ENCODE measurements at regions not wholly inside any gene's neighbourhood (a gene's known extent, or its start where the extent isn't known, plus 50 kb on each side); places are given as distances from the start of the nearest gene placed in this dataset.

DNA sequence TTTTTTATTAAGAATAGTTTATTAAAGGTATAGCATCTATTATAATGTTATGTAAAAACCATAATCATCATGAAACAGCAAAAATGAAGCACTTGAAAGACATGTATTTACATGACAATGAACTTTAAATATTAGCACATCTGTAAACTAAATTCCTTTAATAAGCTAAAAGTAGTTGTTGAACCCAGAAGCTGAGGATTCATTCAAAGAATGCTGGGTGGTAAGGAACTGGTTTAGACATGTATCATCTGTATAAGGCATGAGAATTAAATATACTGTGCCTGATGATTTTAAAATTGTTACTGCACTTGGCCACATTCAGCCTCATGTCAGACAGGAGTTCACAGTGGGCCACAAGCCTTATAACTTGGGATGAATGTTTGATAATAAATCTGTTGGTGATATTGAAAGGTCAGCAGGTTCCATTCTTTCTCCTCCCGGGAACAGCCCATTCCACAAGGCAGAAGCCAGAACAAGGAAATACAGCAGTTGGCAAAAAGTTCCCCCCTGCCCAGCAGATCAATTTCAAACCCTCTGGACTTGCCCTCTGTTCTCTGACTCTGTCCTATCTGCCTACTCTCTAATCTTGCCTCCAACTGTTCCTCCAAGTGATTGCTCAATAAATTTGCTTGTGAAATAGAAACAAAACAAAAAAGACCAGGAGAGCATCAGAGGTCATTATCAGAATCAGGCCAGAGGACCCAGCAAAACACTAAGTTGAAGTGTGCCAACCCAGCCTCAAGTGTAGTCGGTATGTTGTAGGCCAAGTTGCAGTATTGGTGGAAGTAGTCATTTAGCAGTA, 49.8 kb upstream of the TEX264 start (continued):
- TF ChIP-seq, protein P1, sequence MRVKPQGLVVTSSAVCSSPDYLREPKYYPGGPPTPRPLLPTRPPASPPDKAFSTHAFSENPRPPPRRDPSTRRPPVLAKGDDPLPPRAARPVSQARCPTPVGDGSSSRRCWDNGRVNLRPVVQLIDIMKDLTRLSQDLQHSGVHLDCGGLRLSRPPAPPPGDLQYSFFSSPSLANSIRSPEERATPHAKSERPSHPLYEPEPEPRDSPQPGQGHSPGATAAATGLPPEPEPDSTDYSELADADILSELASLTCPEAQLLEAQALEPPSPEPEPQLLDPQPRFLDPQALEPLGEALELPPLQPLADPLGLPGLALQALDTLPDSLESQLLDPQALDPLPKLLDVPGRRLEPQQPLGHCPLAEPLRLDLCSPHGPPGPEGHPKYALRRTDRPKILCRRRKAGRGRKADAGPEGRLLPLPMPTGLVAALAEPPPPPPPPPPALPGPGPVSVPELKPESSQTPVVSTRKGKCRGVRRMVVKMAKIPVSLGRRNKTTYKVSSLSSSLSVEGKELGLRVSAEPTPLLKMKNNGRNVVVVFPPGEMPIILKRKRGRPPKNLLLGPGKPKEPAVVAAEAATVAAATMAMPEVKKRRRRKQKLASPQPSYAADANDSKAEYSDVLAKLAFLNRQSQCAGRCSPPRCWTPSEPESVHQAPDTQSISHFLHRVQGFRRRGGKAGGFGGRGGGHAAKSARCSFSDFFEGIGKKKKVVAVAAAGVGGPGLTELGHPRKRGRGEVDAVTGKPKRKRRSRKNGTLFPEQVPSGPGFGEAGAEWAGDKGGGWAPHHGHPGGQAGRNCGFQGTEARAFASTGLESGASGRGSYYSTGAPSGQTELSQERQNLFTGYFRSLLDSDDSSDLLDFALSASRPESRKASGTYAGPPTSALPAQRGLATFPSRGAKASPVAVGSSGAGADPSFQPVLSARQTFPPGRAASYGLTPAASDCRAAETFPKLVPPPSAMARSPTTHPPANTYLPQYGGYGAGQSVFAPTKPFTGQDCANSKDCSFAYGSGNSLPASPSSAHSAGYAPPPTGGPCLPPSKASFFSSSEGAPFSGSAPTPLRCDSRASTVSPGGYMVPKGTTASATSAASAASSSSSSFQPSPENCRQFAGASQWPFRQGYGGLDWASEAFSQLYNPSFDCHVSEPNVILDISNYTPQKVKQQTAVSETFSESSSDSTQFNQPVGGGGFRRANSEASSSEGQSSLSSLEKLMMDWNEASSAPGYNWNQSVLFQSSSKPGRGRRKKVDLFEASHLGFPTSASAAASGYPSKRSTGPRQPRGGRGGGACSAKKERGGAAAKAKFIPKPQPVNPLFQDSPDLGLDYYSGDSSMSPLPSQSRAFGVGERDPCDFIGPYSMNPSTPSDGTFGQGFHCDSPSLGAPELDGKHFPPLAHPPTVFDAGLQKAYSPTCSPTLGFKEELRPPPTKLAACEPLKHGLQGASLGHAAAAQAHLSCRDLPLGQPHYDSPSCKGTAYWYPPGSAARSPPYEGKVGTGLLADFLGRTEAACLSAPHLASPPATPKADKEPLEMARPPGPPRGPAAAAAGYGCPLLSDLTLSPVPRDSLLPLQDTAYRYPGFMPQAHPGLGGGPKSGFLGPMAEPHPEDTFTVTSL (CRISPR knock-in tag; IDR thresholded peaks at IDR 0.05; ENCODE audit: borderline replicate concordance), result 0 out of 2 replicates have a peak, but pooled peaks have one; percentile 44
- TF ChIP-seq ISL2 (CRISPR knock-in tag; IDR thresholded peaks at IDR 0.05), result 0 out of 2 replicates have a peak, but pooled peaks have one; percentile 32
- TF ChIP-seq MED1 (CRISPR knock-in tag; IDR thresholded peaks at IDR 0.05), result peak; percentile 42; the same call in 1 of the 2 replicates
- TF ChIP-seq SAP130 (CRISPR knock-in tag; IDR thresholded peaks at IDR 0.05; ENCODE audit: low read depth), result 0 out of 2 replicates have a peak, but pooled peaks have one; percentile 20
- no peak for TF ChIP-seq LCORL (IDR thresholded peaks at IDR 0.05)
- peak; percentile 40; the same call in 1 of the 2 replicates for TF ChIP-seq LCORL (CRISPR knock-in tag; IDR thresholded peaks at IDR 0.05)
- TF ChIP-seq NCOR1 (IDR thresholded peaks at IDR 0.05; ENCODE audit: borderline replicate concordance, low read length), result peak; percentile 72; the same call in 1 of the 2 replicates
- no peak for TF ChIP-seq TRIM24 (CRISPR knock-in tag; IDR thresholded peaks at IDR 0.05)
- peak in 1 of 2 experiments; percentile 62; a peak in 1 of 4 replicates for TF ChIP-seq EP300 (IDR thresholded peaks at IDR 0.05; ENCODE audit: low read depth in 2 of 2, low read length in 2 of 2)
- no peak for TF ChIP-seq EP300 (CRISPR knock-in tag; IDR thresholded peaks at IDR 0.05; ENCODE audit: borderline replicate concordance)
- TF ChIP-seq ZNF572 (CRISPR knock-in tag; IDR thresholded peaks at IDR 0.05), result no peak
- TF ChIP-seq RBAK (CRISPR knock-in tag; IDR thresholded peaks at IDR 0.05), result 0 out of 2 replicates have a peak, but pooled peaks have one; percentile 32
- TF ChIP-seq, protein P2, sequence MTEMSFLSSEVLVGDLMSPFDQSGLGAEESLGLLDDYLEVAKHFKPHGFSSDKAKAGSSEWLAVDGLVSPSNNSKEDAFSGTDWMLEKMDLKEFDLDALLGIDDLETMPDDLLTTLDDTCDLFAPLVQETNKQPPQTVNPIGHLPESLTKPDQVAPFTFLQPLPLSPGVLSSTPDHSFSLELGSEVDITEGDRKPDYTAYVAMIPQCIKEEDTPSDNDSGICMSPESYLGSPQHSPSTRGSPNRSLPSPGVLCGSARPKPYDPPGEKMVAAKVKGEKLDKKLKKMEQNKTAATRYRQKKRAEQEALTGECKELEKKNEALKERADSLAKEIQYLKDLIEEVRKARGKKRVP (CRISPR knock-in tag; IDR thresholded peaks at IDR 0.05), result 0 out of 4 replicates have a peak, but pooled peaks of 1 of the 2 experiments have one; percentile 25
- TF ChIP-seq, protein P3, sequence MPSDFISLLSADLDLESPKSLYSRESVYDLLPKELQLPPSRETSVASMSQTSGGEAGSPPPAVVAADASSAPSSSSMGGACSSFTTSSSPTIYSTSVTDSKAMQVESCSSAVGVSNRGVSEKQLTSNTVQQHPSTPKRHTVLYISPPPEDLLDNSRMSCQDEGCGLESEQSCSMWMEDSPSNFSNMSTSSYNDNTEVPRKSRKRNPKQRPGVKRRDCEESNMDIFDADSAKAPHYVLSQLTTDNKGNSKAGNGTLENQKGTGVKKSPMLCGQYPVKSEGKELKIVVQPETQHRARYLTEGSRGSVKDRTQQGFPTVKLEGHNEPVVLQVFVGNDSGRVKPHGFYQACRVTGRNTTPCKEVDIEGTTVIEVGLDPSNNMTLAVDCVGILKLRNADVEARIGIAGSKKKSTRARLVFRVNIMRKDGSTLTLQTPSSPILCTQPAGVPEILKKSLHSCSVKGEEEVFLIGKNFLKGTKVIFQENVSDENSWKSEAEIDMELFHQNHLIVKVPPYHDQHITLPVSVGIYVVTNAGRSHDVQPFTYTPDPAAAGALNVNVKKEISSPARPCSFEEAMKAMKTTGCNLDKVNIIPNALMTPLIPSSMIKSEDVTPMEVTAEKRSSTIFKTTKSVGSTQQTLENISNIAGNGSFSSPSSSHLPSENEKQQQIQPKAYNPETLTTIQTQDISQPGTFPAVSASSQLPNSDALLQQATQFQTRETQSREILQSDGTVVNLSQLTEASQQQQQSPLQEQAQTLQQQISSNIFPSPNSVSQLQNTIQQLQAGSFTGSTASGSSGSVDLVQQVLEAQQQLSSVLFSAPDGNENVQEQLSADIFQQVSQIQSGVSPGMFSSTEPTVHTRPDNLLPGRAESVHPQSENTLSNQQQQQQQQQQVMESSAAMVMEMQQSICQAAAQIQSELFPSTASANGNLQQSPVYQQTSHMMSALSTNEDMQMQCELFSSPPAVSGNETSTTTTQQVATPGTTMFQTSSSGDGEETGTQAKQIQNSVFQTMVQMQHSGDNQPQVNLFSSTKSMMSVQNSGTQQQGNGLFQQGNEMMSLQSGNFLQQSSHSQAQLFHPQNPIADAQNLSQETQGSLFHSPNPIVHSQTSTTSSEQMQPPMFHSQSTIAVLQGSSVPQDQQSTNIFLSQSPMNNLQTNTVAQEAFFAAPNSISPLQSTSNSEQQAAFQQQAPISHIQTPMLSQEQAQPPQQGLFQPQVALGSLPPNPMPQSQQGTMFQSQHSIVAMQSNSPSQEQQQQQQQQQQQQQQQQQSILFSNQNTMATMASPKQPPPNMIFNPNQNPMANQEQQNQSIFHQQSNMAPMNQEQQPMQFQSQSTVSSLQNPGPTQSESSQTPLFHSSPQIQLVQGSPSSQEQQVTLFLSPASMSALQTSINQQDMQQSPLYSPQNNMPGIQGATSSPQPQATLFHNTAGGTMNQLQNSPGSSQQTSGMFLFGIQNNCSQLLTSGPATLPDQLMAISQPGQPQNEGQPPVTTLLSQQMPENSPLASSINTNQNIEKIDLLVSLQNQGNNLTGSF (CRISPR knock-in tag; IDR thresholded peaks at IDR 0.05), result no peak
- 0 out of 4 replicates have a peak, but pooled peaks of 1 of the 2 experiments have one; percentile 22 for TF ChIP-seq NR2F1 (CRISPR knock-in tag; IDR thresholded peaks at IDR 0.05)
- TF ChIP-seq CEBPB (IDR thresholded peaks at IDR 0.05; ENCODE audit: borderline replicate concordance, low read depth, low read length), result peak; percentile 96
- TF ChIP-seq THAP11 (CRISPR knock-in tag; IDR thresholded peaks at IDR 0.05), result peak; percentile 22; the same call in 1 of the 2 replicates

All from HepG2 (cell line).